Gastrocnemius medialis (tissue), 4 donors: ENCODE measurements at regions not wholly inside any gene's neighbourhood (a gene's known extent, or its start where the extent isn't known, plus 50 kb on each side); places are given as distances from the start of the nearest gene placed in this dataset.

Experiments used
- CTCF ChIP-seq, 5 experiments: fragments of 450-650 bp in 3 of 5; fragments of 200-600 bp in 2 of 5; sonication (generic) in 2 of 5; IDR thresholded peaks in 4 of 5; conservative IDR thresholded peaks in 1 of 5; 1 replicate in 4 of 5; 2 replicates in 1 of 5; pipeline ENCODE4 v1.5.1; 2016 to 2019; ENCODE audit warnings: antibody characterized with exemption in 5 of 5, mild to moderate bottlenecking in 3 of 5, moderate library complexity in 3 of 5
- POLR2A ChIP-seq, 2 donors: fragments of 450-650 bp; IDR thresholded peaks; one replicate each; pipeline ENCODE4 v1.6.1; 2017; ENCODE audit warnings: antibody characterized with exemption in 2 of 2, mild to moderate bottlenecking in 2 of 2, moderate library complexity in 2 of 2

- TF ChIP-seq POLR2A (IDR thresholded peaks at IDR 0.05): no peak
- TF ChIP-seq CTCF (IDR thresholded peaks at IDR 0.05 in 4 of 5, conservative IDR thresholded peaks at IDR 0.05 in 1 of 5): no peak
These were observed 338.7 kb downstream of the LRRIQ3 start for GRCh38 chr1:73859227-73859626.
